ENCODE measurements at regions not wholly inside any gene's neighbourhood (a gene's known extent, or its start where the extent isn't known, plus 50 kb on each side); places are given as distances from the start of the nearest gene placed in this dataset.

- no peak for TF ChIP-seq CTCF (conservative IDR thresholded peaks at IDR 0.05; ENCODE audit: low read length)
- no peak for TF ChIP-seq EZH2phosphoT487 (IDR thresholded peaks at IDR 0.05; ENCODE audit: borderline replicate concordance, low read depth, low read length)
- no peak for DNase-seq (ENCODE audit: low spot score)
- Histone ChIP-seq H2AFZ (ENCODE audit: low read length) (no peak overlapping the region), H3K36me3 (ENCODE audit: insufficient read depth, low read length) (no peaks in the 10 kb centered on the region), H3K27ac (ENCODE audit: low read depth, low read length, poor library complexity, severe bottlenecking) (no peak overlapping the region), H3K4me2 (ENCODE audit: low read length) (no peak overlapping the region), H4K20me1 (ENCODE audit: insufficient read depth, low read length) (no peaks in the 10 kb centered on the region), H3K4me1 (ENCODE audit: insufficient read depth, low read length, poor library complexity, severe bottlenecking) (no peaks in the 10 kb centered on the region), H3K4me3 (ENCODE audit: low read depth, low read length, poor library complexity, severe bottlenecking) (no peak overlapping the region), H3K9me2 (ENCODE audit: insufficient read depth, low read length) (no peaks in the 10 kb centered on the region), H3K79me2 (ENCODE audit: insufficient read depth, low read depth, low read length) (no peaks in the 10 kb centered on the region), H3K9me3 (ENCODE audit: low read length) (no peaks in the 10 kb centered on the region)
- no TSS peak for BruUV-seq (replicated peaks)
- CTCF ChIA-PET (ENCODE audit: unreplicated experiment), result no interaction called here
- POLR2A ChIA-PET, result interaction anchor here (0.6 kb wide), 2 partner anchors 56 to 375 kb away, joined by 3 to 5 read pairs; no protein-coding TSS in a partner anchor
- intact Hi-C loops (cut with micrococcal nuclease; ENCODE audit: unreplicated experiment), result no loop called here
Observed at GRCh38 chr10:61215246-61215645, 237.9 kb downstream of the TMEM26 start.

GRCh38 chr10:61211468-61211867, 241.7 kb downstream of the TMEM26 start:
- intact Hi-C loops (cut with micrococcal nuclease; ENCODE audit: unreplicated experiment), result no loop called here
- CTCF ChIA-PET (ENCODE audit: unreplicated experiment), result no interaction called here
- Histone ChIP-seq H3K36me3 (ENCODE audit: insufficient read depth, low read length) (no peaks in the 10 kb centered on the region), H3K9me3 (ENCODE audit: low read length) (no peaks in the 10 kb centered on the region), H2AFZ (ENCODE audit: low read length) (no peak overlapping the region), H3K9me2 (ENCODE audit: insufficient read depth, low read length) (no peaks in the 10 kb centered on the region), H3K27ac (ENCODE audit: low read depth, low read length, poor library complexity, severe bottlenecking) (no peak overlapping the region), H3K4me1 (ENCODE audit: insufficient read depth, low read length, poor library complexity, severe bottlenecking) (no peaks in the 10 kb centered on the region), H3K4me2 (ENCODE audit: low read length) (no peak overlapping the region), H3K79me2 (ENCODE audit: insufficient read depth, low read depth, low read length) (no peaks in the 10 kb centered on the region), H3K4me3 (ENCODE audit: low read depth, low read length, poor library complexity, severe bottlenecking) (no peak overlapping the region), H4K20me1 (ENCODE audit: insufficient read depth, low read length) (no peaks in the 10 kb centered on the region)
- POLR2A ChIA-PET, result no interaction called here
- TF ChIP-seq EZH2phosphoT487 (IDR thresholded peaks at IDR 0.05; ENCODE audit: borderline replicate concordance, low read depth, low read length) (no peak), CTCF (conservative IDR thresholded peaks at IDR 0.05; ENCODE audit: low read length) (no peak)
- no TSS peak for BruUV-seq (replicated peaks)
- DNase-seq (ENCODE audit: low spot score), result no peak

- POLR2A ChIA-PET, result no interaction called here
- H2AFZ ChIP-seq (ENCODE audit: low read length), result no peak overlapping the region
- no peaks in the 10 kb centered on the region for H3K9me3 ChIP-seq (ENCODE audit: low read length)
- CTCF ChIA-PET (ENCODE audit: unreplicated experiment), result no interaction called here
- H3K79me2 ChIP-seq (ENCODE audit: insufficient read depth, low read depth, low read length), result no peaks in the 10 kb centered on the region
- H3K9me2 ChIP-seq (ENCODE audit: insufficient read depth, low read length), result no peaks in the 10 kb centered on the region
- no peak for DNase-seq (ENCODE audit: low spot score)
- no peaks in the 10 kb centered on the region for H3K36me3 ChIP-seq (ENCODE audit: insufficient read depth, low read length)
- no peak overlapping the region for H3K4me2 ChIP-seq (ENCODE audit: low read length)
- H3K4me3 ChIP-seq (ENCODE audit: low read depth, low read length, poor library complexity, severe bottlenecking), result no peak overlapping the region
- intact Hi-C loops (cut with micrococcal nuclease; ENCODE audit: unreplicated experiment), result no loop called here
- H4K20me1 ChIP-seq (ENCODE audit: insufficient read depth, low read length), result no peaks in the 10 kb centered on the region
- TF ChIP-seq CTCF (conservative IDR thresholded peaks at IDR 0.05; ENCODE audit: low read length), result no peak
- TF ChIP-seq EZH2phosphoT487 (IDR thresholded peaks at IDR 0.05; ENCODE audit: borderline replicate concordance, low read depth, low read length), result no peak
- no TSS peak for BruUV-seq (replicated peaks)
- H3K27ac ChIP-seq (ENCODE audit: low read depth, low read length, poor library complexity, severe bottlenecking), result no peak overlapping the region
- no peaks in the 10 kb centered on the region for H3K4me1 ChIP-seq (ENCODE audit: insufficient read depth, low read length, poor library complexity, severe bottlenecking)
Observed at GRCh38 chr10:61197057-61197456, 253.1 kb upstream of the RHOBTB1 start.

Measured in OCI-LY7 (cell line).